Pons (tissue), 1 donor: ENCODE measurements at regions not wholly inside any gene's neighbourhood (a gene's known extent, or its start where the extent isn't known, plus 50 kb on each side); places are given as distances from the start of the nearest gene placed in this dataset.
A peak's percentile ranks its signal among the peaks of the same experiment; 100 is the strongest.
"Not testable (repeated sequence)": the region's sequence is repeated elsewhere in the genome, so short reads cannot be mapped to it uniquely, and the experiment has no call there.

Source experiments
- DNase-seq: peaks from one replicate; pipeline ENCODE4 v3.0.0-alpha.2; 2016; ENCODE audit warnings: low spot score

DNA sequence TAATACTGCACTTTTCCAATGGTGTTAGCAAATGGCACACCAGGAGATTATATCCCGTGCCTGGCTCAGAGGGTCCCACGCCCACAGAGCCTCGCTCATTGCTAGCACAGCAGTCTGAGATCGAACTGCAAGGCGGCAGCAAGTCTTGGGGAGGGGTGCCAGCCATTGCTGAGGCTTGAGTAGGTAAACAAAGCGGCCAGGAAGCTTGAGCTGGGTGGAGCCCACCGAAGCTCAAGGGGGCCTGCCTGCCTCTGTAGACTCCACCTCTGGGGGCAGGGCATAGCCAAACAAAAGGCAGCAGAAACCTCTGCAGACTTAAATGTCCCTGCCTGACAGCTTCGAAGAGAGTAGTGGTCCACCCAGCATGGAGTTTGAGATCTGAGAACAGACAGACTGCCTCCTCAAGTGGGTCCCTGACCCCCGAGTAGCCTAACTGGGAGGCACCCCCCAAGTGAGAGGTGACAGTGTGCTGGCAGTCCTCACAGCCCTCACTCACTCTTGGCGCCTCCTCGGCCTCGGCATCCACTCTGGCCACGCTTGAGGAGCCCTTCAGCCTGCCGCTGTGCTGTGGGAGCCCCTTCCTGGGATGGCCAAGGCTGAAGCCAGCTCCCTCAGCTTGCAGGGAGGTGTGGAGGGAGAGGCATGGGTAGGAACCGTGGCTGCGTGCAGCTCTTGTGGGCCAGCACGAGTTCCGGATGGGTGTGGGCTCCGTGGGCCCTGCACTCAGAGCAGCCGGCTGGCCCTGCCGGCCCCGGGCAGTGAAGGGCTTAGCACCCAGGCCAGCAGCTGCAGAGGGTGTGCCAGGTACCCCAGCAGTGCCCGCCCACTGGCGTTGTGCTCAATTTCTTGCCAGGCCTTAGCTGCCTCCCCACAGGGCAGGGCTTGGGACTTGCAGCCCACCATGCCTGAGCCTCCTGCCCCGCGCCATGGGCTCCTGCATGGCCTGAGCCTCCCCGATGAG is 188.0 kb downstream of the MMUT start:
- not testable (repeated sequence) for DNase-seq

DNA sequence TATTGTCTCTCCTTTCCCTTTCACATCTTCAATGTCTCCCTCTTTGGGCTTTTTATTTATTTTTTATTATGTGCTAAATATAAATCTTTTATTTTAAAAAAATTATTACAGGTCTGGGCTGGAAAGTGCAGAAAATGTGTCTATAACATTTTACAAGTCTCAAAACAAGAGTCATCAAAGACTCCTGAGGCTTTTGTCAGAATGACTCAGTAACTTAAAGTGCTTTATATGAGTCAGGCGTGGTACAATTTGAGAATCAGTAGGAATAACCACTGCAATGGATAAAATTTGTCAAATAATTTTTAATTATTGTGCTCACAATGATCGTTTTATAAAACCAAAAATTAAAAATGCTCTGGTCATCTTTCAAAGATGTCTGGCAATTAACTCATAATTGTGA is 193.9 kb downstream of the MMUT start:
- DNase-seq: no peak

DNA sequence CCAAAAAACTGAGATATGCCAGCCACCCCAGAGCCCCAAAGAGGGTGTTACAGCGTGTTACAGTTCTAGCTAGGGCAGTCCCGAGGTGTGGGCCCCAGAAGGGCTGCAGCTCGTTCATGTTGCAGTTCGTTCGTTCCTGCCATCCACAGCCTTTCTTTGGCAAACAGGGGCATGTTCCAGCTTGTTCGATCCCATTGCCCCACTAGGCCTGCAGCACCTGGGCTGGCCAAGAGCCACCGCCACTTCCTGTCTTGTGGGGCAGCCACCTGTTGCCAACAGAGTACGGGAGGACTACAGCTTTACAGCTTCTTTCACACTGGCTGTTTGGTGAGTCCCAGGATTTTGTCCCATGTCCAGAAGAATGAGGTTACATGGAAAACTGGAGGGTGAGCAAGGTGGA is 198.1 kb downstream of the MMUT start:
- DNase-seq: no peak

DNA sequence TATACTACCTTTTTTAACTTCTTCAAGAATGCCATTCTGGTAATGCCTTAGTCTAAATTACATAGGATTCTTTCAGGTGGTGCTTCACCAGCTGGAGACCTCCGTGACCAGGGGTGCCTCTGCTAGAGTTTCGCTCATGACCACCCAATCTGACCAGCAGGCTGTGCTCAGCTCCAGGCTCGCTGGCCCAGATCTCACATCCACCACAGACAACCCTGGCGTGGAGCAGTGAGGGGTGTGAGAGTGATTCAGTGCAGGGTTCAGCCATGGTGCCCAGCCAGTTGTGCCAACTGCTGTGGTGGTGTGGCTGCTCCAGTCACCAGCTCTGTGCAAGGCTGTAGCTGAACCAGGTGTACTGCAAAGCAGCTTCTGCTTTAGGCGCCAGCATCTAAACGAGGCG is 198.6 kb downstream of the MMUT start:
- no peak for DNase-seq

DNA sequence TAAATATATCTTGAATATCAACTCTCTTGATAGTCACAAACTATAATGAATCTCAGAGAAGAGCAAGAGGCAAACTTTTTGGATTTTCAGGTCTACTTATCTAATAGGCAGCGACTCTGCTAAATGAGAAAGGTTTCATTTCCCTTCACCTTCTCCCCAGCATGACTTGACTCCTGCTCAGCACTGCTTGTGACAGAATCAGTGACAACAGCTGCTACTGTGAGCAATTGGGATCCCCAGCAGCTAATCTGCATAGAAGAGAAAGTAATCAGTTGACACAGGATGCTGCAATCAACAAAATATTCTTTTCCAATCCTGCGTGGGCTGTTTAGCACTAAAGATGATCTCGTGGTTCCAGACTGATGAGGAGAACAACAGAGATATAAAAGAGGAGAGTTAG is 205.5 kb downstream of the MMUT start:
- DNase-seq: no peak

DNA sequence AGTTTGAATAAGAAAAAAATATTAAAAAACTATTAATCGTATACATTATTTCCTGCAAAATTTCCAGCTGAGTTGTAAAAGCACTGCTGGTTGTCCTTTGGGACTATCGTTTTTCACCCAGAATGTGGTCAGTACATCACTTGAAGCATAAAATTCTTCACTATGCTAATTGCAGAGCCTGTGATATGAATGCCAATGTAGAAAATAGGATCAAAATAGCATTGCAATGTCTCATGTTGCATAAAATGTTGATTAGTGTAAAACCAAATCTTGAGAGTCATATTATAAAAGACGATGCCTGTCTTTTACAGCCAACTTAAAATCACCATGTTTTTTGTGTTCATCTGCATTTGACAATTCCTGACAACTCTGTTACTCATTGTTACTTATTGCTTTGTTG is 207.7 kb downstream of the MMUT start:
- no peak for DNase-seq

DNA sequence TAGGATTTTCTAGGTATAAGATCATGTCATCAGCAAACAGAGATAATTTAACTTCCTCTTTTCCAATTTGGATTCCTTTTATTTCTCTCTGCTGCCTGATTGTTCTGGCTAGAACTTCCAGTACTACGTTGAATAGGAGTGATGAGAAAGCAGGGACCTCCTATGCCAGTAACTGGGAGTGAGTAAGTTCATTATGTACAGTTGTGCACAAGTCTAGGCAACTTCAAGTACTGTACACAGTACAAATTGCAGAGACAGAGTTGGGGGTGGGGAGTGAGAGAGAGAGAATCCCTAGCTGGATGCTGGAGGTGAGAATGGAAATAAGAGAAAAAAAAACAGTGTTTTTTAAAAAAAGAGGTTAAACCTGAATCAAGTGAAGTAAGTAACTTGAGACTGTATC is 210.2 kb downstream of the MMUT start:
- DNase-seq: no peak

DNA sequence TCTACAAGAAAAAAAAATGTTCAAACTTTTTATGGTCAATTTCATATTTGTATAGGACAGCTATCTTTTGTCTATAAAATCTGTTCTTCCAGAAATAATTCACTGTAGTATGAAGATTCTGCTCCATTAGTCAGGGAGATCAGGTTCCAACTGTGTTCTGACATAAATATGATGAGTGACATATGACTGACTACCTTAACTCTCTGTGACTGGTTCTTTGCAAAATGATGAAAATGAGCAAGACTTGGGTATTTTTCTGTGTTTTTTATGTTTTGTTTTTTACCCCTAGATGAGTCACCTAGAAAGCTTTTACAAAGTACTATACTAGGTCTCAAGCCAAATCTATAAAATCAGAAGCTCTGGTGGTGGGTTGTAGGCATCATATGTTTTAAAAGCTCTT is 229.6 kb downstream of the MMUT start:
- no peak for DNase-seq

DNA sequence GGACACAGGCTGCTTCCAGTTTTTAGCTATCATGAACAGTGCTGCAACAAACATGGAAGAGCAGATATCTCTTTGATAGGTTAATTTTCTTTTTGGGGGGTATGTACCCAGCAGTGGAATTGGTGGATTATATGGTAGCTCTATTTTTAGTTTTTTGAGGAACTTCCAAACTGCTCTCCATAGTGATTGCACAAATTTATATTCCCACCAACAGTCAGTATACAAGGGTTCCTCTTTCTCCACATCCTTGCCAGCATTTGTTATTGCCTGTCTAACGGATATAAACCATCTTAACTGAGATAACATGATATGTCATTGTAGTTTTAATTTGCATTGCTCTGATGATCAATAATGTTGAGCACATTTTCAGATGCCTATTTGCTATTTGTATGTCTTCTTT is 237.6 kb downstream of the MMUT start:
- DNase-seq: no peak

DNA sequence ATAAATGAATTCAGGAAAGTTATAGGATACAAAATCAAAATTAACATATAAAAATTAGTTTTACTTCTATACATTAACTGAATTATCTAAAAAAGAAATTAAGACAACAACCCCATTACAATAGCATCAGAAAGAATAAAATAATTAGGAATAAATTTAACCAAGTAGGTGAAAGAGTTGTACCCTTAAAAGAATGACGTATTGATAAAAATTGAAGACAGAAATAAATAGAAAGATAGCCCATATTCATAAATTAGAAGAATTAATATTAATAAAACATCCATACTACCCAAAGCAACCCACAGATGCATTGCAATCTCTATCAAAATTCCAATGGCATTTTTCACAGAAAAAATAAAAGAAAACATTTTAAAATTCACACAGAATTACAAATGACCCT is 242.8 kb downstream of the MMUT start:
- no peak for DNase-seq

DNA sequence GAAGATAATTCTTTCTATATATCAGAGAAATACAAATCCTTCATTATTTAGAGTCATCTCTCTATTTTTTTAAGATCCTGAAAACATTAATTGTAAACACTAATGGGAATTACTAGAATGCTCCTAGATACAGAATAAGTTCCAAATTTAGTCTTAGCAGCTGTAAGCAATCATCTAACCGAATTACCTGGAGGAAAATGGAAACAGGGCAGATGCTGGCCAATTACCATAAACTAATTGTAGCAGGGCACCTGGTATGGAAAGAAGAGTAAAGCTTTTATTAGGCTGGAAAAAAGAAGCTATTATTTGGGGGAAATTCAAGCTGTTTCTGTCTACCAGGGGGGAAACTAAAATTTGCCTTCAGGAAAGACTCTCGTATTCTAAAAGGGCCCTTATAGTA is 257.5 kb downstream of the MMUT start:
- DNase-seq: no peak

DNA sequence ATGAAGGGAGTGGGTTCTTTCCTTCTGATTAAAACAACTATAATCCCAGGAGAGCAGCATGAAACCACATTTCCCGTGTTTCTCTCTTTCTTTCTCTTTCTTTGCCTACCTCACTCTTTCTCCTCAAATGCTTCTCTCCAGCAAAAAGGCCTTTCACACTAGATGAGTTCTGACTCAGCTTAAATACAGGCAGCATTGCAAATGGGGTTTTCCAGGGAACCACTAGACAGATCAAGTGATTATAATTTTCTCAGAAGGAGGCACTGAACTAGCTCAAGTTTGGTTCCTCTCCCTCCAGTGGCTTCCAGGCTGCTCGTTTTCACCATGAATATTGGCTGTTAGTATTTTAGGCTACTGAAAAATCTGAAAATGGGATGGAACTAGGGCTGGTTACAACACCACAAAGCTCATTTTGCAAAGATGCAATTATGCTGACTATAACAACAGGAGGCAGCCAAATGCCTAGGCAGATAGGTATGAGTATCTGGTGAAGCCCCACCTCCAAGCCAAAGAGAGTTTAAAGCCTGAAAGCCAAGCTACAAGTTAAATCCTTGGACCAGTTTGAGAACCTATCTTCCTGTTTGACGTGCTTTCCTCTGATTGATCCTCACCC is 260.0 kb downstream of the MMUT start:
- no peak for DNase-seq

DNA sequence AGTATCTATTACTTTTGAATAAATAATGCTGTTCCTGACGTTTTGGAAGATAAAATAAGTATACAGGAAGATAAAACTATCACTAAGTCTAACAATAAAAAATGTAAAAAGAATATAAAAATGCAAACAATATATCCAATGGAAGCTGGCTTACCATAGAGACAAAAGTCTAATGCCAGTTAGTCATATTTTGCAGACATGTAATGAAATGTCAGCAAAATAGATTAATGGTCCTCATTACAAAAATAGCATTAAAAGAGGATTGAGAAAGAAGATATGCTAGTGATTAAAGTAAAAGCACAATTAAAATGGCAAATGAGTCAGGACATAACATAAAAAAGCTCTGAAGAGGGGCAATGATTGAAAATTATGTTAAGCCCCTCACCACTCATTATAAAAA is 265.0 kb downstream of the MMUT start:
- DNase-seq: no peak

DNA sequence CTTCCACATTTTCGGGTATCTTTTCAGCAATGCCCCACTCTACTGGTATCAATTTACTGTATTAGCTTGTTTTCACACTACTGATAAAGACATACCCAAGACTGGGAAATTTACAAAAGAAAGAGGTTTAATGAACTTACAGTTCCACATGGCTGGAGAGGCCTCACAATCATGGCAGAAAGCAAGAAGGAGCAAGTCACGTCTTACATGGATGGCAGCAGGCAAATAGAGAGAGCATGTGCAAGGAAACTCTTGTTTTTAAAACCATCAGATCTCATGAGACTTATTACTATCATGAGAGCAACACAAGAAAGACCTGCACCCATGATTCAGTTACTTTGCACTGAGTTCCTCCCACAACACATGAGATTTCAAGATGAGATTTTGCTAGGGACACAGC is 300.7 kb downstream of the MMUT start:
- not testable (repeated sequence) for DNase-seq

DNA sequence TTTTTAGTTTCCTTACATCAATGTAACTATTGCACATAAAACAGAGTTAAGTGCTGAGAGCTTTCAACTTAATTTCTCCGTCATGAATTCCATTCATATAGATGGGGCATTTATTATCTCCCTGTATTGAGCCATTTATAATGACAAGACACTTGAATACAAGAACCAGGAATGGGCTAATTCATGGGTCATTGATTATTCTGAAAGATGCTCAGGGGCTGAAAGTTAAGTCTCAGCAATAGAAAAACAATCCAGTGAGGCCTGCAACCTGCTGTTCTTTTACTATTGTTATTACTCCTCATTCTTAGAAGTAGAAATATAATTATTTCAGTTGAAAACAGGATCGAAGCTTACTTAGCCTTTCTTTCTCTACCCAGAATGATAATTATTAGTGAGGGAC is 307.7 kb downstream of the MMUT start:
- no peak for DNase-seq

DNA sequence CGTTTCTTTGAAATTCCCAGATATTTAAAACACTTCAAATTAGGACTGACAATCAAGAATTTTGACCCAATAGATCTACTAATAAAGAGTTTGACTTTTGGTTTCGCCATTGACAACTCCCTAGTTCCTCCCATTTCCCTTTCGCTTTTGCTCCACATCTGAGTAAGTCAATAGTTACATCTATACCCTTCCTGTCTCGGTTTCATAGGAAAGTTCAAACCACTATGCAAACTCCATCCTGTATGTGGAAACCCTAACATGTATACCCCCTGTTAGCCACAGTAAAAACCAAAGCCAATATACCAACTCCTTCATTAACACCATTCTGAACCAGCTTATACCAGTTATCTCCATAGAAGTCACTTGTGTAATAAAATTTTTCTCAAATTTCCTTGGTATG is 311.1 kb downstream of the MMUT start:
- no peak for DNase-seq

DNA sequence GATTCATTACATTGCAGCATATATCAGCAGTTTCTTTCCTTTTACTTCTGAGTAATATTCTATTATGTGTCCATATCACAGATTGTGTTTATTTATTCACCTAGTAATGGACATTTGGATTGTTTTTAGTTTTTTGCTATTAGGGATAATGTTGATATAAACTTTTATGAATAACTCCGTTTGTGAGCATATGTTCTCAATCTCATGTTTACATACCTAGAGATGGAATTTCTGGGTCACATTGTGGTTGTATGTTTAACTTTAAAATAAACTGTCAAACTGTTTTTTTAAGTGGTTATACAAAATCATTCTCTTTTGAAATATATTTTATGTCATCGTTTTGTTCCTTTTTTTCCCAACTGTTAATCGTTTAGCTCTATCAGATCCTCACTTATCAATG is 311.6 kb downstream of the MMUT start:
- DNase-seq: no peak

DNA sequence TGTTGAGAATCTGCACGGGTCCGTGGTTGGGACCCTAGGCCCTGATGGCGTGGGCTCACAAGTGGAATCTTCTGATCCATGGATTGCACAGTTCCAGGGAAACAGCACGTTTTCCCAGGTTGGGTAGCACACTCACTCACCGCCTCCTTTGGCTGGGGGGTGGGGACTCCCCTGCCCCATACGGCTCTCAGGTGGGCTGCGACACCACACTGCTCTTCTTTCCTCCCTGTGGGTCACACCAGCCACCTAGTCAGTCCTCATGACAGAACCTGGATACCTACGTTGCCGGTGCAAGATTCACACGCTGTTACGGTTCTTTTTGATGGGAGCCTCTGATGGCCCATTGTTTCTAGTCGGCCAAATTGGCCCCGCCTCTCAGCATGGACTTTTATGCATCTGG is 312.0 kb downstream of the MMUT start:
- DNase-seq: no peak

DNA sequence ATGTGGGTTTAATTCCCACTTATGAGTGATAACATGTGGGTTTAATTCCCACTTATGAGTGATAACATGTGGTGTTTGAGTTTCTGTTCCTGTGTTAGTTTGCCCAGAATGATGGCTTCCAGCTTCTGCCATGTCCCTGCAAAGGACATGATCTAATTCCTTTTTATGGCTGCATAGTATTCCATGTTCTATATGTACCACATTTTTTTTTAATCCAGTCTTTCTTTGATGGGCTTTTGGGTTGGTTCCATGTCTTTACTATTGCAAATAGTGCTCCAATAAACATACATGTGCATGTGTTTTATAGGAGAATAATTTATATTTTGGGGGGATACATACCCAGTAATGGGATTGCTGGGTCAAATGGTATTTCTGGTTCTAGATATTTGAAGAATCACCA is 317.8 kb downstream of the MMUT start:
- no peak for DNase-seq

DNA sequence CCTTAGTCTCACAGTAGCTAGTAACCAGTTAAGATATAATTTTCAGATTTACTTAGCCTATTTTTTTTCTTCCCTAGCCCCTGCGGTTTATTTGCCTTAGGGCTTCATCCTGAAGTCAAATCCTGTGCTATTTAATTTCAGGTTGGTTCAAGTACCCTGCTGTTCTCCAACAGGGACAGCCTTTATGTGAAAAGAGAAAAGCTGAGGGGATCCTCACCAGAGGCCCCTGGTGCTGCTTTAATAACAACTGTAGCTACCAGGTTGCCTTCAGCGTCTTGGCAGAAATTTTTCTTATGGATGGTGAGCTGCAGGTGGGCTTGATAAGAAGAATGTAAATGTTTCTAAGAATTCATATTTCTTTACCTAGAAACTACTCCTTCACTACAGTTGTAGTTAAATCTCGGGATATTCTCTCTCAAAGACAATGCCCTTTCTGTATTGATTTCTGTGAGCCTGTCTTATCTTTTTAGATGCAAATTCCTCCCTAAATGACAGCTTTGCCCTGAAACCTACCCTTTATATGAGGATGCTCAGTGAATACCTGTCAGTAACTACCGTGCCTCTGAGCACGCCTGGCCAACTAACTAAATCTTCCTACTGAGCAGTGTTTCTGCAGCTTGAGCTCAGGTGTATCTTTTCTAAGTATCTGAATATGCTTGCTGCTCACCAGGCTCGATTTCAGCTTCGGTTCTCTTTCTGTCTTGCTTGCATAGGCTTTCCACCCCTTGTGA is 320.5 kb downstream of the MMUT start:
- no peak for DNase-seq

DNA sequence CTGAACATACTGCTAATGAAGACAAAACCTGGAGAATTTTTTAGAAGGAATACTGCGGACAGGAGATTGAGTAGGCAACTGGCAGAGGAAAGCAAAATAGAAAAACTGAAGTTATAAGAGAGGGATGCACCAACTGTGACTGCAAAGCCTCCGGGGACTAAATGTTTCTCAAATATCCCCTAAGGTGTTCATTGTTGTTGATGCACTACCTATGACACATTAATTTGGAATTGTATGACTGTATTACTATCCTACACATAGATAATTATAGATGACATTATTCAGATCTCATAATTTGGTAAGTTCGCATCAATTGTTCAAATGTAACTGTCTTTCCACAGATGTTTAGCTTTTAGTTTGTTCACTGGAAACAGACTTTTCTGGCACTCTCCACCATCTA is 341.1 kb downstream of the MMUT start:
- no peak for DNase-seq

DNA sequence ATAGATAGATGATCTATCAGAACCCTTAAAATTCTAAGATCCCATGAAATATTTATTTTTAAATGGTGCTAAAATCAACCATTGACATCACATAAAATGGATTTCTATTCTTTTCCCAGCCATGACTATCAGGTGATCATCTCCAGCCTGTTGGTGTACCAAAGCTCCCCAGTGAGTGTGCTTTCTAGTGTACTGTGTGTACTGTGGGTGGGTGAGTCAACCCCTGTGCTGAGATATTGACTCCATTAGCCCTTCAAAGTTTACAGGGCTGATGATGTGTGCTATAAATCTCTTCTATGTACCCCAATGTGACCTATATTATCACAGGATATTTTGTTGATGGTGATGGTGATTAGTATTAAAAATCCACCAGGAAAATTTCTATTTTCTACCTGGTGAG is 344.6 kb downstream of the MMUT start:
- DNase-seq: no peak

DNA sequence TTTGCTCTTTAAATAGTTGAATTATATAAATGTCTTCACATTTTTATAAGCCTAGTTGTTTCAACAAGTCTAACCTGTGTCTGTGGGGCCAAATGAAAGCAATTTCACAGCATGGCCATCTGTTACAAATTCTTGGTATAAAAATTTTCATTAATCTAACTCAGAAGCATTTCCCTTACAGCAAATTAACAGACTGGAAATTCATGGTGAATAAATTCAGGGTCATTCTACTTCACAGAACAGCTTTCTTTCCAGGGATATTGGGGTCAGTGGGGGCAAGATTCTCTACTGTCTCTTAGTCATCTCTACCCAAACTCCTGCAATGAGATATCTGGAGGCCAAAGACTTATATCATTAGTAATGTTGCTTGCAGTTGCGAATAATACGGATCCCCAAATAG is 352.1 kb downstream of the MMUT start:
- DNase-seq: peak; percentile 5
